ENCODE measurements at regions not wholly inside any gene's neighbourhood (a gene's known extent, or its start where the extent isn't known, plus 50 kb on each side); places are given as distances from the start of the nearest gene placed in this dataset.

DNA sequence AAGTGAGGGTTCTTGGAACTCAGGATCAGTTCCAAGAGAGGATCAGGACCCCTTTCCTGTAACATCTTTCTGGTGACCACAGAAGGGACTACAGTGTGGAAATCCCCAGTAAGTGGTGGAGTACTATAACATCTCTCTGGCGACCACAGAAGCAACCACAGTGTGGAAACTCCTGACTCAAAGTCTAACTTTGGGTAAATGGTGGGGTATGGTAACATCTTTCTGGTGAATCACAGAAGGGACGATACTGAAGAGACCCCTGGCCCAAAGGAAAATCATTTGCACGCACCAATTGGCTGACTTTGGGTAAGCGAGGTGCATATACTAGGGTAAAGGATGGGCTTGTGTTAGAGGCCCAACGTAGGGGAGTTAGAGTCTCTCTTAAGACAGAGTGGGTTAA lies 56.3 kb upstream of the GULP1 start:
- Histone ChIP-seq H2BK5ac (ENCODE audit: low read length) (no peak overlapping the region), H2BK120ac (ENCODE audit: low read depth, low read length) (no peak overlapping the region), H3K23ac (ENCODE audit: low read length) (no peak overlapping the region), H2BK15ac (replicated peaks; ENCODE audit: low read depth) (no peak overlapping the region), H3K27me3 (ENCODE audit: insufficient read depth, low read length, poor library complexity) (no peaks in the 10 kb centered on the region), H3K36me3 (ENCODE audit: control insufficient read depth, insufficient read depth, low read length) (no peaks in the 10 kb centered on the region), H2AK5ac (ENCODE audit: low read length) (no peak overlapping the region), H4K5ac (ENCODE audit: low read length) (no peak overlapping the region), H3K27ac (ENCODE audit: low read depth, low read length) (no peak overlapping the region), H3K18ac (ENCODE audit: low read length) (no peak overlapping the region), H3K4me3 (ENCODE audit: low read length) (no peak overlapping the region), H3K79me1 (ENCODE audit: low read length) (no peaks in the 10 kb centered on the region), H4K8ac (ENCODE audit: low read depth, low read length) (no peak overlapping the region), H3K56ac (ENCODE audit: low read length) (no peak overlapping the region), H3K4me2 (ENCODE audit: low read length) (no peak overlapping the region), H3K79me2 (ENCODE audit: control insufficient read depth, insufficient read depth, low read length) (no peaks in the 10 kb centered on the region), H3K4me1 (ENCODE audit: control insufficient read depth, low read depth, low read length) (no peaks in the 10 kb centered on the region), H3K9ac (ENCODE audit: low read length) (no peak overlapping the region), H3K4ac (ENCODE audit: low read depth, low read length) (no peak overlapping the region)
- no CpG with 5 or more reads among the region's 5 CpGs for WGBS (ENCODE audit: extremely low coverage, insufficient coverage, low lambda C conversion rate)
- DNase-seq = no peak

DNA sequence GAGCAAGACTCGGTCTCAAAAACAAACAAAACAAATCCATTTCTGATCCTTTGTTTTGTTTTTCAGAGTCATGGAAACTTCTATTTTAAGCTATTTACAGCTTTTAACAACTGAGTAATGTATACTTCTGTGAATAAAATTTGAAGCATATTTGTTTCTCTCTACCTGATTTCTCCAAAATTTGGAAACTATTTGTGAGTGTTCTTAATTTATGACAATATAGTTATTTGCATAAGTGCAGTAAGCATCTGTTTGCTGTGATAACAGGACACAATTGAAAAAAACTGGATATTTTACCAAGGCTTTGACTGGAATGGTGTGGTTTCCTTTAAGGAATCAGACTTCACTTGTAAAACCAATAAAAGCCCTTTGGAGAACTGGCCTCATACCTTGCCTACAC lies 53.3 kb upstream of the GULP1 start:
- Histone ChIP-seq H3K4me1 (ENCODE audit: control insufficient read depth, low read depth, low read length) (no peaks in the 10 kb centered on the region), H4K8ac (ENCODE audit: low read depth, low read length) (no peak overlapping the region), H3K4ac (ENCODE audit: low read depth, low read length) (no peak overlapping the region), H3K79me2 (ENCODE audit: control insufficient read depth, insufficient read depth, low read length) (no peaks in the 10 kb centered on the region), H2BK15ac (replicated peaks; ENCODE audit: low read depth) (no peak overlapping the region), H3K4me3 (ENCODE audit: low read length) (no peak overlapping the region), H3K36me3 (ENCODE audit: control insufficient read depth, insufficient read depth, low read length) (no peaks in the 10 kb centered on the region), H3K27me3 (ENCODE audit: insufficient read depth, low read length, poor library complexity) (no peaks in the 10 kb centered on the region), H3K79me1 (ENCODE audit: low read length) (no peaks in the 10 kb centered on the region), H3K23ac (ENCODE audit: low read length) (no peak overlapping the region), H2AK5ac (ENCODE audit: low read length) (no peak overlapping the region), H3K18ac (ENCODE audit: low read length) (no peak overlapping the region), H3K56ac (ENCODE audit: low read length) (no peak overlapping the region), H2BK5ac (ENCODE audit: low read length) (no peak overlapping the region), H3K4me2 (ENCODE audit: low read length) (no peak overlapping the region), H3K9ac (ENCODE audit: low read length) (no peak overlapping the region), H2BK120ac (ENCODE audit: low read depth, low read length) (no peak overlapping the region), H3K27ac (ENCODE audit: low read depth, low read length) (no peak overlapping the region), H4K5ac (ENCODE audit: low read length) (no peak overlapping the region)
- peak; percentile 25 for DNase-seq
- no CpG with 5 or more reads among the region's 1 CpG for WGBS (ENCODE audit: extremely low coverage, insufficient coverage, low lambda C conversion rate)
